NCI-H1694 (cell line): ENCODE measurements at regions not wholly inside any gene's neighbourhood (a gene's known extent, or its start where the extent isn't known, plus 50 kb on each side); places are given as distances from the start of the nearest gene placed in this dataset.

Experiments
- DNase-seq: peaks from one replicate; lab custom pipeline; 2025; lab: John Stamatoyannopoulos, UW

DNA sequence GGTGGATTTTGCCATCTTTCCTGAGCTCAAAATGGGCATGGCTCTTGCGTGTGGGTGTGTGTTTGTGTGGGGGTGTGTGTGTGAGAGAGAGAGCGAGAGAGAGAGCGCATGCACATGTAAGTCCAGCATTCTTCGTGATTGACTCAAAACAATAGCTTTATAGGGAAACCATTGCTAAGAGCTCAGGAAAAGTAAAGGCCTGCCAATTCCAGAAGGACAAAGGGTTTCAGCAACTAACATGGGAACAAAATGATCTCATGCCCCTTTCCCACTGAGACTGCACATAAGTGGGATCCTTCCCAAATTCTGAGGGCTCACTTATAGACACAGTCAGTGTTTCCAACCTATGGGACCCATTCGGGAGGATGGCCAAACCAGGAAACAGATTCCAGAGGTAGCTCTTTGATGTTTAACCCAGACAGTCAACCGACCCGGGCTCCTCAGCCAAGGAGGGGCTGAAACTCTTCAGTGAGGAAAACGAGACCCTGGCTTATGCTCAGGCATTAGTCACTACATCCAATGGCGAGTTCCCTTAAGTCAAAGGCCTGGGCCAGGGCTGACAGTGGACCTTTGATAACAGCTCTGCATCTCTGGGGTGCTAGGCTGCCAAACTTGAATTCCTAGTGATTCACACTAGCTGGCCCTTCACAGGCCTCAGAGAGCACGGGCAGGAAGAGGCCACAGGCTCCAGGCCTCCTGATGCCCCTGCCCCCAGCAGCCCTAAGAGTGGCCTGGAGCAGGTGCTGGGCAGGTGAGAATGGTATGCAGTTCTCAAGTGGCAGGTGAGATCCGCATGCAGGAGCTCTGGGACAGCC, 305.0 kb upstream of the C2CD4B start:
- DNase-seq: no peak

DNA sequence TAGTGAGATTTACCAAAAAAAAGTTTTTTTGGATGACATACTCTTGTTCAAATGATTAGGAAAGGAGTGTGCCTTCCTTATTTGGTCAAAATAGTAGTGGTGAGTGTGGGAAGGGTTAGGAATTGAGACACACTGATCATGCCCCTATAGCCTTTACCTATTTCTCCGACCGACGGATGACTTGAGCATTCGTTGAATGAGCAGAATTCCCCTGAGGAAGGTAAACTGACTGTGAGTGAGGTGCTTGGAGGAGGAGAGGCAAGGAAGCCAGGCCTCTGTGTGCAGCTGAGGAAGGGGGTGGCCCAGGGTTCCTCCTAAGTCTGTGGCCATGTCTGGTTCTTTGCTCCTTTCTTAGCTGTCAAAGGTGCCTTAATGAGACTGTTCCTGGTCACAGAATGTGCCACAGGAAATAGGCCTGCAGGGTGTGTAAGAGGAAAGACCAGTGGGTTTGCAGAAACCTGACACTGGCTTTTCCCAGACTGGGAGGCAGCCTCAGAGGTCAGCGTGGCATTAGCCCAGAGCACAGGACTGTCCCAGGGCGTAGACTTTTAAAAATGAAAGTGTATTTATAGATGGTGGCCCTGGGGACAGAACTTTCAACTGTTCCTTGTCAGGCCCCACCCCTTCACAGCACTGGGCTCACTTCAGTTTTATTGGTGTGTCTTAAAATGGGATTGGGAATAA, 307.7 kb upstream of the C2CD4B start:
- DNase-seq: no peak

DNA sequence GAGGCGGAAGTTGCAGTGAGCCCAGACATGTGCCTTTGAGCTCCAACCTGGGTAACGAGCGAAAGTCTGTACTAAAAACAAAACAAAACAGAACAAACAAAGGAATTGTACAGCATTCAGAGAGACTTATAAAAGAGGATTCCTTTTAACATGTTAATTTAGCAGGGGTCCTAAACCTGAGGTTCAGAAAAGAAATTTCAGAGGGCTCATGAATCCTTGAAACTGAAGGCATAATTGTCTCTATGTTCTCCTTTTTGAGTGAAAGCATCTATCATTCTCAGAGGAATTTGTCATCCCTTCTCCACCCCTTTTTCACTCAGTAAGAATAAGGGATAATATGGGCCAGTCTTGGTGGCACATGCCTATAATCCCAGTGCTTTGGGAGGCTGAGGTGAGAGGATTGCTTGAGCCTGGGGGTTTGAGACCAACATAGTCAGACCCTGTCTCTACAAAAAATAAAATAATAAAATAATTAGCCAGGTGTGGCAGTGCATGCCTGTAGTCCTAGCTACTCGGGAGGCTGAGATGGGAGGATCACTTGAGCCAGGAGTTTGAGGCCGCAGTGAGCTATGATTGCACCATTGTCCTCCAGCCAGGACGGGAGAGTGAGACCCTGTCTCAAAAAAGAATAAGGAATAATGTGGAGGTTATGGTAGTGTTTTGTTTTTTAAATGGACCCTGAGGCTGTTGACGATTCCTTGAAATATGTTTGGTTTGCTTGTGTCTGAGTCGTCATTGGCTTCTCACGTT, 309.1 kb upstream of the C2CD4B start:
- DNase-seq: no peak

DNA sequence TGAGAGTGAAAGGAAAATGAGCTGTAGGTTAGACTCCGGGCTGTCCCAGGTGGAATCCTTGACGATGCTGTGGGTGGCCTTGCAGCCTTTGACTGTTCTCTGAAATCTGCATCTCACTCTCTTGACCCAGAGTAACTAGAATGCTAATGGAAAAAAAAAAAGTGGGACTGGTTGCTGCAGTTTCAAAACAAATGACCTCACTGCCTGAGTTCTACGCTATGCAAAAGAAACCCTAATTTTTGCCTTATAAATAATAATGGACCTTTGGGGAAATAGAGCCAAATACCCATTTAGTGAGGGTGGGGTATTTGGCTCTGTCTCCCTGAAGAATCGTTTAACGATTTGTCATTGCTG, 309.7 kb upstream of the C2CD4B start:
- DNase-seq: no peak

DNA sequence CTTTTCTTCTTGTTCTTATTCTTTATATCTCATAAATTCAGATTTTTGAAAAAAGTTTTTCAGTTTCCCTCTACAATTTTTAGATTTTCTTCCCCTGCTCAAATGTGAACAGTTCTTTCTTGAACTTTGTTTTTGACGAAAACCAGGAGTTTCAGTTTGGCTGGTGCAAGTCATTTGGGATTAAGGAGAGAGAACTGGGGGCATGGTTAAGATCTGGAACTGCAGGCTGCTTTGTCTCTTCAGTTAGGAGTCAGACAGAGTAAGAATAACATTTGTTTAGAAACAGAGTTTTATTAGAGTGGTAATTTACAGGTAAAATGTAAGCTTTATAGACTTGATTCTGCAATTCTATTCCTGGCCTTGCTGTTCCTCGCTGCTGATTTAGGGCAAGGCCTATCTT, 310.5 kb upstream of the C2CD4B start:
- DNase-seq: no peak

DNA sequence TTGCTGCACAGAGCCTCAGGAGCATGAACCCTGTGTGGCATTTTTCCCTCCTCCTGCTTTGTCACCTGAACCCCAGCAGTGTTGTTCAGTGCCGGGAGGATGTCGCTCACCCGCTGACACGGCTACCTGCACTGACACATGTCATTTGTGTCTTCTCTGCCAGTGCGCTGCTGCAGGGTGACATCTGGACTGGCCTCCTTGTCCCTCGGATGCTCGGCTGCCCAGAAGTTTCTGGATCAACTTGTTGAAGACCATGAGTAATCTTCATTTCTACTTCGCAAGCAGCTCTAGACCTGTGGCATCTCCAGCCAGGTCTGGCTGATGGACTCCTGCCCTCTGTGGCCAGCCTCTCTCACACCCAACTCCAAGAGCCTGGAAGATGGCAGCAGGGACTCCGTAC, 311.1 kb upstream of the C2CD4B start:
- no peak for DNase-seq

DNA sequence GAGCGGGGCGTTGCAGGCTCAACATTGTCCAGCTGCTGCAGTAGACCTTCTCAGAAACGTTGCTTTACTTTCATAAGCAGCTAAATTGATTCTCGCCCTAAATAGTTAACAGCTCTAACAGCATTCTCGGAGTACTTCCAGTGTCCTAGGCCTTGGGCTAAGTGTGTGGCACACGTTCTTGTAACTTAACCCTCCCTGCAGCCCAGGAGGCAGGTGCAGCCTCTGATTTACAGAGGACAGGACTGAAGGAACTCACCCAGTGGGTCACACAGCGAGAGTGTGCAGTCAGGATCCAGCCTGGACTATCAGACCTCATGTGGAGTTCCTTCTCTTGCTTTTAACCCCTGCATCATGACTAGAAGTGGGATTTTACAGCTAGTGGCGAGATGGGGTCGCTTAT, 312.8 kb upstream of the C2CD4B start:
- DNase-seq: no peak

DNA sequence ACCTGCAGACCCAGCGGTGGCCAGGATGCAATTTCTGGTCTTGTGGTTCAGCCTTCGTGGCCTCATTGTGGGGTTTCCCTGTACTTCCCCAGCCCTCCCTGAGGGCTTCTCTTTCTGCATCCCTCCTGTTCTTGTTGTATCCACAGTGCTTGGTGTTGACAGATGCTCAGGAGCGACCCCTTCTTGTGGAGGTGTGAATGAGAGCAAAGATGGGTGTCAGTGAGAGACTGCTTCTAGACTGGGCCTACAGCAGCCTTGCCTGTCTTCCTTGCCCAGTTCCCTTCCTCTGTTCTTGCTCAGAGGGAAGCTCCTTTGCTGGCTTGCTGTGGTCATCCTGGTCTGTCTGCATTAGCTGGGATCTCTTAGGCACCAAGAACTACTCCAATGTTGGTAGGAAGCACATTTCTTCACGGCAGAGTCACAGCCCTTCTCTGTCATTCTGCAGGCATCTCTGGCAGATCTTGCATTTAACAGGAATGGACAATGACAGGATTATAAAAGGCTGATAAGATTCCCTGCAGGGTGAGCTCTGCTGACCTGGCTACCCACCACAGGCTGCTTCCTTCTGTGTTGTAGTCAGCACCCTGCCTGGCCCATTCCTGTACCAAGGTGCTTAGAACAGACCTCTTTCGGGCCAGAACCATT, 317.8 kb upstream of the C2CD4B start:
- DNase-seq: peak; percentile 2

DNA sequence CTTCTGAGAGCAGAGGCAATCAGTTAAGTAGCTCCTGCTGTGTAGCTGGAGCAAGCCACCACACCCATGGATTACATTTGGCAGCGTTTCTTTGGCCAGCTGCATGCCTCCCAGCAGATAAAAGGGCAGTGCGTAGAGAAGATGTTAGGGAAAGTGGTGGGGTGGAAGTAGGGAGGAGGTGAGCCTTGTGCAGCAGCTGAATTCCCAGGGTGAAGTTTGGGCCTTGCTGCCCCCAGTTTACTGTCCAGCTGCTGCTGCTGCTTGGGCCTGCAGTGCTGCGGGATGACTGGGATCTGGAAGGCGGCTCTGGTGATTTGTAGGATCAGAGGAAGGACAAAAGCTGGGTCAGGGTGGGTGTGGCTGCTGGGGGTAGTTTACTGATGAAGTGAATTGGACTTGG, 318.7 kb upstream of the C2CD4B start:
- DNase-seq: no peak

DNA sequence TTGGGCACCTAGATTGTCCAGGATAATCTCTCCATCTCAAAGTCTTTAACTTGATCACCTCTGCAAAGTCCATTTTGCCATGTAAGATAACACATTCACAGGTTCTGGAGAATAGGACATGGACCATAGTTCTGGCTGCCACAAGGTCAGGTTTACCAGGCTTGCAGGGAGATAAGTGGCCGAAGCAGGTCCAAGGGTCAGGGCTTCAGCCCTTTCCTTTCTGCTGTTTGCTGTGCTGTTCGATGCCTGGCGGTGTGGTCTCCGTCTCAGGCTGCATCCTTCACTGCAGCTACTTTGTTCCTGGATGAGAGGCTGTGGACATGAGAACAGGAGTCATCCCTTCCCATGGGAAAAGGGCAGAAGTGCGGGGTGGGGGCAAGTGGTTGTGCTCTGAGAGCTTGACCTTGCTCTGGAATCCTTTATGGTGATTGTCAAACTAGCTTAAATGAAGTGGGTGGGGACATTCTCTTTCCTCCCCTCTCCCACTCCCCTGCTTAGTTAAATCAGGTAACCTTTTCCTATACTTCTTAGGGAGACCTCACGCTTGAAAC, 320.2 kb upstream of the C2CD4B start:
- no peak for DNase-seq

DNA sequence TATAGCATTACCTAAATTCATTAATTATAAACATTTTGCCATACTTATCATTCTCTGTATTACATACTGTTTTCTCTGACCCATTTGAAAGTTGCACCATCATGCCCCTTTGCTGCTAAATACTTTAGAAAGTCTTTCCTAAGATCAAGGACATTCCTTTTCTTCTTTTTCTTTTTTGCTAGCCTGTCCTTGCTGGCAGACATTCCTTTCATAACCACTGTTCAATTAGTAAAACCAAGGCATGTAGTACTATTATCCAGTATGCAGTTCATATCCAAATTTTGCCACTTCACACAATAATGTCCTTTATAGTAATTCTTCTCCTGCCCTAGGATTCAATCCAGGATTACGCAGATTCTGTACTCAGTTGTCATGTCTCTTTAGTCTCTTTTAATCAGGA, 321.0 kb upstream of the C2CD4B start:
- DNase-seq: no peak

DNA sequence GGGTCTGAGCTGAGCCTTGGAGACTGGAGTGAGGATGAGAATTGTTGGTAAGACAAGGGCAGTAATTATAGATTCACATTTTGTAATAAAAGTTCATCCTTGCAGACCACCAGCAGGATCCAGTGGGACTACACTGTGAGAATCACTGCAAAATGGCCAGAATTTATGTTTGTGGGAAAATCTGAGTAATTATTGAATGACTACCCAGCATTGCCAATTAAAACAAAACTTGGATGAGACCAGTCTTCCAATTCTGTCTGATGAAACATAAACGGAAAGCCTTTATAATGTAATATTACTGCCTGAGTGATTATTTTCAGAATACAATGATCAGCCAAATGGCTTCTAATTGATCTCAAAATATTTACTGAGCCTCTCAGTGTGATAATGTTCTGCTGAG, 323.3 kb upstream of the C2CD4B start:
- DNase-seq: no peak

DNA sequence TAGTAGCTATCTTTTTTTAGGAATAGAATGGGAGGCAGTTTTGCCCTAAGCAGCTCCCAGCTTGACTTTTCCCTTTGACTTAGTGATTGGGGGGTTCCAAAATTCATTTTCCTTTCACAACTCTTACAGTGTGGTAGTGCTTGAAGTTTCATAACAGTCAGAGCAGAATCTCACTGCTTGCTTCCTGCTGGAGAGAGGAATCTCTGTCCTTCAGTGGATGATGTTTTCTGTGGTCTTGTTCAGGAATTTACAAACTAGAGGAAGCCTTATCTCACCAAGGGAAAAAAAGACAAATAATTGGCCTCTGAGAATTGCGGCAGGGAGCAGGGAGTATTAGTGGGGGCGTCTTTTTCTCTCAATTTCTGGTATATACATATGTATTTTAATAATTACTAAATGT, 326.6 kb upstream of the C2CD4B start:
- DNase-seq: no peak

DNA sequence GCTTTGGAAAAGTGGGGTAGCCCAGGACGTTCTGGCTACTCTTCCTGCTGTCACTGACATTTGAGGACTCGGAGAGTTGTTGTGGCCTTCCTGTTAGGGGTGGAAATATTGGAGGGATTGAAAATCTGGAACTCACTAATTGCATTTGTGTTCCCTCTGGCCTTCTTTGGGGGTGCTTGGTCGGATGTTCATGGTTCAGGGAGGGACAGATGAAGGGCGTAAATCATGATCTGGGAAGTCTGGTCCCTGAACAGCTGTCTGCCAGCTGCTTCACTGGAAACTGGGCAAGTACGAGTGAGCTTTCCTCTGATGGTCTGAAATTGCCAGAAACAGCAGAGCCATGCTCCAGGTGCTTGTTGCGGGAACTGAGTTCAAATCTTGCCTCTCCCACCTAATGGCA, 327.8 kb upstream of the C2CD4B start:
- DNase-seq: no peak

DNA sequence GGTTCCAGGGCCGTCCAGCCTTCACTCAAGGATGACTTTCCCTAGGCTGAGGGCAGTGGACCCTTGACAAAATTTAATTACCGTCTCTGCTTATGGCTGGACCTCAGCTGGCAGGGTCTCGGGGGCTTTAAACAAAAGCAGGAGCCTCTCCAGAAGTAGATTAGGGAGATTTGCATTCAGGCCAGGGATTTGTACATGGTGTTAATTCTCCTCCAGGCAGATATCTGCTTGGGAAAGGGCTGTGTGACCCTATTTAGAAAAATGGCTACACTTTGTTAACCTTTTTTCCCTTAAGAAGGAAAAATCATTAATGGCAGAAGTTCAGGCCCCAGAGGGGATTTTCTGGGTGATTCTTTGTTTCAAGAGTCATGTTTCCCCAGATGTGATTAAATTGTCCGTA, 329.1 kb upstream of the C2CD4B start:
- DNase-seq: no peak

DNA sequence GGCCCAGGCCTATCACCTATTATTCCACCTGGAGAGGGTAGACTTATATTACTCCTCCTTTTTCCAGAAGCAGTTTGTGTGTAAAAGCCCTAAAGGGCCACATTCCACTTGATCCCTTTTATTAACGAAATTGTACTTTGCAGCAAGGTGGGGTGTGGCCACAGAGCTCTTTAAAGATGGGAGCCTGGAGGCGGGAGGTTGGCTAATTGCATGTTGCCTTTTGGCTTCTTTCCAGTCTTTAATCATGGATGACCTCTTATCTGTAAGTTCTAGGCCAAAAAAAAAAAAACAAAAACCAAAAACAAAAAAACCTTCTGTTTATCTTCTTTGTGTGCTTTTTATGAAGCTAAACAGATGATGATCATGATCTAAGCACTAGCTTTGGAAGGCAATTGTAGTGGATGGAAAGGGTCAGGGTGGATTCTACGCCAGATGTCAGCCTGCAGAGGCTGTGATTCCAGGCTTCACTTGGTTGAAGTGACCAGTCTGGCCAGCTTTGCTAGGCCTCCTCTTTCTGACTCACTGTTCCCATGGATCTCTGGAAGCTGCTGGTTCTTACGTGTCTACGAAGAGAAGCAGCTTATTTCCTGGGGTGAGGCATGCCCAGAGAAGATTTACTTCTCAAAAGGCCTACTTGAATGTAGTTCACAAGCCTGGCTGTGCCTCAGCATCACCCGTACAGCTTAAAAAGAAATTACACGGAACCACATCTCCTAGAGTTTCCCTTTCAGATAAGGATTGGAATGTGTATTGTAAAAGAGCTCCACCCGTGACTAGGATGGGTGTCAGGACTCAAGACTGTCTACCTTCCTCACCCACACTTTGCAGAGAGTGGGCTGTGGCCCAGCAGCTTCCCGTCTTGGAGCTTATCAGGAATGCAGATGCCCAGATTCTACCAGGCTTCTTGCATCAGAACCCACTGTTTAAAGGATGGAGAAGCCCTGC, 330.9 kb upstream of the C2CD4B start:
- no peak for DNase-seq

DNA sequence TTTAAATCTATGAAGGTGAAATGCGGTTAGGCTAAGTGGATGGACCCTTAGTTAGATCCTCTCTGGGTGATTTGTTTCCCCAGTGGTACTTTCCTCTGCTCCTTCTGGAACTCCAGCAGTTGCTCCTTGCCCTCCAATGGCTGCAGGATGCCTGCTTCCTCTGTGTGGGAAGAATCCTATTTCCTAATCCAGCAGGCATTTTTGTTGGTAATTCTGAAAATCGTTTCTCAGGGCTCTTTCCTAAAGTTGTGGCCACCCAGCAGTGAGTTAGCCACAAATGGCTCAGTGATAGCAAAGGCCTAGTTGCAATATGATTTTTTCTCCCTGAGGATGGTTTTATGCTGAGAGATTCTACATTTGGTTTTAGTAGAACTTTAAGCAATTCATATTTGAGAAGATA, 332.3 kb upstream of the C2CD4B start:
- DNase-seq: no peak

DNA sequence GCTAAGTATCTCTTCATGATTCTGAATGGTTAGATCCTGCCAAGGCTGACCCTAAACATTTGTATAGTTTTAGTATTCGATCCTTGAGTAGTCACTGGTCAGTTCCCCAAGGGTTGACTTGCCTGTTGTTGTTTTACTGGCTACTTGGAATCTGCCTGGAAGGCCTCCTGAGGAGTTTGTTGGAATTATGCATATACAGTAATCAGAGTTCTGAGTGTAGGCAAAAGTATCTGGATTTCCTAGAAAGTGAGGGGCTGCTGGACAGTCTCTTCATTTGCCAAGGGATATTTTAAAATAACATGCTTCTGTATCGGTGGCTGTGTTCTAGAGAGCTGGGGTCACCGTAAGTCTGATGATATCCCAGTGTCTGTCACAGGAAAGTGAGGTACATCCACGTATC, 333.2 kb upstream of the C2CD4B start:
- DNase-seq: no peak

DNA sequence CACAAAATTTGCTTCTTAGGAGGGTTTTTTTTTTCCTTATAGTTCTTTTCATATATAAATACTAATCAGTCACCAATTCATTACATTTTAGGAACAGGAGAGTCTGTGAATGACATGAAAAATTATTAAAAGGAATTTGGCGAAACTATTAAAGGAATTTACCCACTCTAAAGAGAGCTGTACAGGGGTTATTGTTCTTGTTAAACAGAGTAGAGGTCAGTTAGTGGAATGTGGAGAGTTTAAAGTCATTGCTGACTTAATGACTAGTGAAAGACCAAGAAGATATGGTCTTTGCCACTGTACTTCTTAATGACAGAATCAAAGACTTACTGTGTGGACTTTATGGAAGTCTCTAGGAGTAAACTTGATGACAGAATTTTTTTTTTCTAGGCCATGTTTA, 333.6 kb upstream of the C2CD4B start:
- DNase-seq: no peak

DNA sequence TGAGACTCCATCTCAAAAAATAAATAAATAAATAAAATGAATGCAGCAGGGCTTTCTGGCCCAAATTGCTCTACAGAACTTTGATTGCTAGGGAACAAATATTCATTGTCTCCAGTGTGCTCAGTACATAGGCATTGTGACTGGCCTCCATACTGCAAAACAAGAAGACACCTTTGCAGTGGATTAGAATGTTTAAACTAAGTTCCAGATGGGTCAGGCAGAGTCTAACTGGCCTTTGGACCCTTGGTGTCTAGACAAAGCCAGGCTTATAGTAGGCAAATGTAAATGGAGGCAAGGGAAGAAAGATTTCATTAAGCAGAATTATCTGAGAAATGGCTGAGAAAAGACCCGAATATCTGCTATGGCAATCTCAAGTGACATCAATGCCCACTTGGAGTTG, 335.2 kb upstream of the C2CD4B start:
- no peak for DNase-seq

DNA sequence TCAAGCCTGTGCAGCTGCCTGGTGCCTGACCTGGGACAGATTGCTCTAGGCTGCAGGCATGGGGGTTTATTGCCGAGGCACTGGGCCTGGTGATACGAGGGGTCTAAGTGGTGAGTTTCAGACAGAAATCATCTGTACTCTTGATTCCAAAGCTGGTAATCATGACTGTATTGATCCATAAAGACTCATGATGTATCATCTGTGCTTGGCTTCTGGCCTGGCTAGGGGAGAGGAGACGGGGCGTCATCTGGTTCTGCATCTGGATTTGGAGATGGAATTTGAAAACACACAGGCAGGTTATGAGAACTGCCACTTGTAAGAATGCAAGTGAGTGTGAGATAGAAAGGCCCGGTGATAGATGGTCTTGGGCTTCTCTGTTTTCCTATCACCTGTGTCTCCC, 337.4 kb upstream of the C2CD4B start:
- no peak for DNase-seq
